ENCODE measurements at regions not wholly inside any gene's neighbourhood (a gene's known extent, or its start where the extent isn't known, plus 50 kb on each side); places are given as distances from the start of the nearest gene placed in this dataset.
"Not testable (repeated sequence)": the region's sequence is repeated elsewhere in the genome, so short reads cannot be mapped to it uniquely, and the experiment has no call there.

DNA sequence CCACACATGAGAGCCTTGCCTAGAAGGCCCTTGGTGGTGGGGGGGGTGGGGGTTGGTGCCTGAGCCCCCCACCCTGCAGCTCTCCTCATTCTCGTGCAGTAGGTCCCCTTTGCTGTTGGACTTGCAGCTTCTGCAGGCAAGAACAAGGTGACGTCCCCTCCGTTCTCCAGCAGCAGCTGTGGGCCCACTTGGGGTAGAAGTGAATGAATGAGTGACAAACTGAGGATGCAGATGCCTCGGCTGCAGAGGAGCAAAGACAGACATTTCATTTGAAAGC is 88.6 kb upstream of the CTDP1 start:
- TF ChIP-seq, protein P1, sequence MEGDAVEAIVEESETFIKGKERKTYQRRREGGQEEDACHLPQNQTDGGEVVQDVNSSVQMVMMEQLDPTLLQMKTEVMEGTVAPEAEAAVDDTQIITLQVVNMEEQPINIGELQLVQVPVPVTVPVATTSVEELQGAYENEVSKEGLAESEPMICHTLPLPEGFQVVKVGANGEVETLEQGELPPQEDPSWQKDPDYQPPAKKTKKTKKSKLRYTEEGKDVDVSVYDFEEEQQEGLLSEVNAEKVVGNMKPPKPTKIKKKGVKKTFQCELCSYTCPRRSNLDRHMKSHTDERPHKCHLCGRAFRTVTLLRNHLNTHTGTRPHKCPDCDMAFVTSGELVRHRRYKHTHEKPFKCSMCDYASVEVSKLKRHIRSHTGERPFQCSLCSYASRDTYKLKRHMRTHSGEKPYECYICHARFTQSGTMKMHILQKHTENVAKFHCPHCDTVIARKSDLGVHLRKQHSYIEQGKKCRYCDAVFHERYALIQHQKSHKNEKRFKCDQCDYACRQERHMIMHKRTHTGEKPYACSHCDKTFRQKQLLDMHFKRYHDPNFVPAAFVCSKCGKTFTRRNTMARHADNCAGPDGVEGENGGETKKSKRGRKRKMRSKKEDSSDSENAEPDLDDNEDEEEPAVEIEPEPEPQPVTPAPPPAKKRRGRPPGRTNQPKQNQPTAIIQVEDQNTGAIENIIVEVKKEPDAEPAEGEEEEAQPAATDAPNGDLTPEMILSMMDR (IDR thresholded peaks at IDR 0.05), result no peak
- Histone ChIP-seq H3K4me1 (no peaks in the 10 kb centered on the region), H3K9me3 (no peaks in the 10 kb centered on the region), H3K36me3 (no peaks in the 10 kb centered on the region), H3K27ac (no peak overlapping the region), H3K9ac (ENCODE audit: low read depth in 2 of 2, low read length in 2 of 2) (no peak overlapping the region), H3K4me3 (no peak overlapping the region), H3K27me3 (no peaks in the 10 kb centered on the region)
- no peak for DNase-seq
- intact Hi-C loops (cut with DNase I), result no loop called here

DNA sequence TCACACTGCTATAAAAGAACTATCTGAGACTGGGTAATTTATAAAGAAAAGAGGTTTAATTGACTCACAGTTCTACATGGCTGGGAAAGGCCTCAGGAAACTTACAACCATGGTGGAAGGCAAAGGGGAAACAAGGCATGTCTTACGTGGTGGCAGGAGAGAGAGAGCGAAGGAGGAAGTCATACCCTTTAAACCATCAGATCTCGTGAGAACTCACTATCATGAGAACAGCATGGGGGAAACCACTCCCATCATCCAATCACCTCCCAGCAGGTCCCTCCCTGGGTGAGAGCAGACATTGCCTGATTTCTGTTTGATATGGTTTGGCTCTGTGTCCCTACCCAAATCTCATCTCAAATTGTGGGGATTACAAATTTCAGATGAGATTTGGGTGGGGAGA is 86.9 kb upstream of the CTDP1 start:
- DNase-seq; H3K27ac ChIP-seq; H3K9me3 ChIP-seq; H3K4me3 ChIP-seq; H3K4me1 ChIP-seq; H3K9ac ChIP-seq (ENCODE audit: low read depth in 2 of 2, low read length in 2 of 2); H3K27me3 ChIP-seq; H3K36me3 ChIP-seq; intact Hi-C loops (cut with DNase I): not testable (repeated sequence)

DNA sequence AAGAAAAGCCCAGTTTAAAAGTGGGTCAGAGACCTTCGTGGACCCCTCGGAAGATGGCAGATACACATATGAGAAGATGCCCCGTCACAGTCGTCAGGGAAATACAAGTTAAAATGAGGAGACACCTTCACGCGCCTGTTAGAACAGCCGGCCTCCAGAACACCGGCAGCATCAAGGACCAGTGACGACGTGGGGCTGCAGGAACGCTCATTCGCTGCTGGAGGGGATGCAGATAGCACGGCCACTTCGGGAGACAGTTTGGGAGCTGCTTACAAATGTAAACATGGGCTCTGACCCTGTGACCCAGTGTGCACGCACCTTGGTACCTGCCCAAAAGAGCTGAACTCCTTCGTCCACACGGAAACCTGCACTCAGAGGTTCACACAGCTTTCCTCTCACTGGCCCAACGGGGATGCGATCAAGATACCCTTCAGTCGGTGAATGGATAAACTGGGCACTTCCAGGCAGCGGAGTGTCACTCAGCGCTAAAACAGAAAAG is 83.7 kb upstream of the CTDP1 start:
- Histone ChIP-seq H3K4me3 (no peak overlapping the region), H3K9me3 (no peaks in the 10 kb centered on the region), H3K4me1 (no peaks in the 10 kb centered on the region), H3K27ac (no peak overlapping the region), H3K36me3 (no peaks in the 10 kb centered on the region), H3K27me3 (no peaks in the 10 kb centered on the region), H3K9ac (ENCODE audit: low read depth in 2 of 2, low read length in 2 of 2) (no peak overlapping the region)
- DNase-seq, result no peak
- TF ChIP-seq, protein P1 (IDR thresholded peaks at IDR 0.05), result no peak
- intact Hi-C loops (cut with DNase I), result no loop called here

DNA sequence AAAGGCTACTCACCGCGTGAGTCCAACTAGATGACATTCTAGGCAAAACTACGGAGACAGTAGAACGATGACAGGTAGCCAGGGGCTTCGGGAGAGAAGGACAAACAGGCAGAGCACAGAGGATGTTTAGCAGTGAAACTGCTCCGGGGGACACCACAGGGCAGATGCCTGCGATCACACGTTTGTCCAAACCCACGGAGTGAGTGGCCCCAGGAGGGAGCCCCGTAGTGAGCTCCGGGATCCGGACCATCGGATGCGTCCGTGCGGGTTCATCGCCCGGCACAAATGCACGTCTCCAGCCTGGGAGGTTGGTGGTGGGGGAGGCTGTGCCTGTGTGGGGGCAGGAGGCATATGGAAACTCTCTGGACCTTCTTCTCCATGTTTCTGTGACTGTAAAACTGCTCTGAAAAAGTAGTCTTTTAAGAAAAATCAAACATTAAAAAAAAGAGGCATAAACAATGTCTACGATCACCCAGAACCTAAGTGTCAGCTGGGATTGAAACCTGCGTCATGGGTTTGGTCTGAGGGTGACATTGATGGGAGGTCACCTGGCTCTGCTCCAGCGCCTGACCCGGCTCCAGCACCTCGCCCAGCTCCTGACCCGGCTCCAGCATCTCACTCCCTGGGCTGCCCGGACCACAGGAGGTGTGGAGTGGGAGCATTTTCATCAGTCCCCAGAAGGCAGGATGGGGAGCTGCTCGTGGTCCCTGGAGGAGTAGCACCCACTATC is 83.0 kb upstream of the CTDP1 start:
- TF ChIP-seq, protein P1 (IDR thresholded peaks at IDR 0.05), result no peak
- no peaks in the 10 kb centered on the region for H3K9me3 ChIP-seq
- no peak for DNase-seq
- no peaks in the 10 kb centered on the region for H3K4me1 ChIP-seq
- no peaks in the 10 kb centered on the region for H3K36me3 ChIP-seq
- no peak overlapping the region for H3K9ac ChIP-seq (ENCODE audit: low read depth in 2 of 2, low read length in 2 of 2)
- intact Hi-C loops (cut with DNase I), result no loop called here
- no peak overlapping the region for H3K4me3 ChIP-seq
- no peak overlapping the region for H3K27ac ChIP-seq
- H3K27me3 ChIP-seq, result no peaks in the 10 kb centered on the region

DNA sequence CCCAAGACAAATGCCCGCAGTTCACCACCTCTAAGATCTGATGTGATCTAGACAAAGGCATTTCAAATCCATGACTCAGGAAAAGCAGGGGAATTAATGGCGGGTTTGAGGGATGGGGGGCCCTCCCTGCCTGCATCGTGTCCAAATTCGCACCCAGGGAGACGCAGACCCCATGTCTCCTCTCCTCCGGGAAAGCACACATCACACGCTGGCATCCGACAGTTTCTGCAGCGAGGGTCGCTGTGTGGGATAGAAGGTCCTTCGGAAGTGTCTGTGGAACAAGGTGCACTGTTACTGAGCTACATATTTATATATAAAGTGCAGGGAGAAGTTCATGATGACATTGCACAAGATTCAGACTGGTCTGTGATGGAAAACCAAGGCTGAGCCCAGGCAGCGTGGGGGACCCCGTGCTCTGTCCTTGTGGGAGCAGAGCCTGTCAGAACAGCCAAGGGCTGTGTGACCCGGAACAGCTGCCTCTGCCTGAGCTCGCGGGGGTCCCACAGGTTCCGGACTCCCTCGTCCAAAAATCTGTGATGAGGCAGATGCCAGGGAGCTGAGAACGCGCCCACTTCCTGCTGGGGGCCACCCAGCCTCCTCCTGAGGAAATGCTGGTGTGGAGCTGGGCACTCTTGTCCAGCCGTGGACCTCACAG is 82.3 kb upstream of the CTDP1 start:
- TF ChIP-seq, protein P1 (IDR thresholded peaks at IDR 0.05), result no peak
- Histone ChIP-seq H3K27ac (no peak overlapping the region), H3K4me3 (no peak overlapping the region), H3K9me3 (no peaks in the 10 kb centered on the region), H3K9ac (ENCODE audit: low read depth in 2 of 2, low read length in 2 of 2) (no peak overlapping the region), H3K36me3 (no peaks in the 10 kb centered on the region), H3K4me1 (no peaks in the 10 kb centered on the region), H3K27me3 (no peaks in the 10 kb centered on the region)
- no peak for DNase-seq
- intact Hi-C loops (cut with DNase I), result no loop called here

Measured in colonic mucosa (tissue), 4 donors.